Breast epithelium (tissue), 3 donors: ENCODE measurements at regions not wholly inside any gene's neighbourhood (a gene's known extent, or its start where the extent isn't known, plus 50 kb on each side); places are given as distances from the start of the nearest gene placed in this dataset.

Experiments used
- POLR2A ChIP-seq: fragments of 450-650 bp; IDR thresholded peaks from one replicate; pipeline ENCODE4 v1.6.1; 2016; ENCODE audit warnings: antibody characterized with exemption, mild to moderate bottlenecking, moderate library complexity
- POLR2AphosphoS5 ChIP-seq, 3 donors: sonication (generic); formaldehyde crosslinking; IDR thresholded peaks; one replicate each; pipeline ENCODE4 v1.6.1; 2017; ENCODE audit warnings: antibody characterized with exemption in 3 of 3
- TF ChIP-seq, protein P1 (sequence below), 3 donors: fragments of 450-650 bp; IDR thresholded peaks; one replicate each; pipeline ENCODE4 v1.5.1; 2016 to 2017; ENCODE audit warnings: antibody characterized with exemption in 3 of 3, mild to moderate bottlenecking in 3 of 3, moderate library complexity in 3 of 3

DNA sequence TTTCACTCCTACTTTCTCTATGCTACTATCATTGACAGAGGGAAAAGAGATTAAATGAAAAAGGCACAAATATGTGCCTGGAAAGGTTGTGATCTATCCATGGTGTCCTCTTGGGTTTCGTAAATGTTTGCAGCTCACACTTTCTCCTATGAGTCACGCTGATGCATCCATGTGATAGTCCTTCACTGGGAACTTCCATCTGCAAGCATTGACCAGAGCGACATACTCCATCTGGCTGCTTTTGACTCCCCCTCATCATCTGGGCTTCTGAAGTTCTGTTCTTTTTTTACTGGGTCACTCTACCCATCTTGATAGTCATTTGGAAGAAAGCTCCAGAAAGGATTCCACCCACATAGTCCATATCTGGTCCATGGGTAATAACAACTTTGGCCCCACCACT lies 84.7 kb upstream of the NDST3 start:
- TF ChIP-seq, protein P1, sequence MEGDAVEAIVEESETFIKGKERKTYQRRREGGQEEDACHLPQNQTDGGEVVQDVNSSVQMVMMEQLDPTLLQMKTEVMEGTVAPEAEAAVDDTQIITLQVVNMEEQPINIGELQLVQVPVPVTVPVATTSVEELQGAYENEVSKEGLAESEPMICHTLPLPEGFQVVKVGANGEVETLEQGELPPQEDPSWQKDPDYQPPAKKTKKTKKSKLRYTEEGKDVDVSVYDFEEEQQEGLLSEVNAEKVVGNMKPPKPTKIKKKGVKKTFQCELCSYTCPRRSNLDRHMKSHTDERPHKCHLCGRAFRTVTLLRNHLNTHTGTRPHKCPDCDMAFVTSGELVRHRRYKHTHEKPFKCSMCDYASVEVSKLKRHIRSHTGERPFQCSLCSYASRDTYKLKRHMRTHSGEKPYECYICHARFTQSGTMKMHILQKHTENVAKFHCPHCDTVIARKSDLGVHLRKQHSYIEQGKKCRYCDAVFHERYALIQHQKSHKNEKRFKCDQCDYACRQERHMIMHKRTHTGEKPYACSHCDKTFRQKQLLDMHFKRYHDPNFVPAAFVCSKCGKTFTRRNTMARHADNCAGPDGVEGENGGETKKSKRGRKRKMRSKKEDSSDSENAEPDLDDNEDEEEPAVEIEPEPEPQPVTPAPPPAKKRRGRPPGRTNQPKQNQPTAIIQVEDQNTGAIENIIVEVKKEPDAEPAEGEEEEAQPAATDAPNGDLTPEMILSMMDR (IDR thresholded peaks at IDR 0.05) = no peak
- no peak for TF ChIP-seq POLR2AphosphoS5 (IDR thresholded peaks at IDR 0.05)
- no peak for TF ChIP-seq POLR2A
